ENCODE measurements at regions not wholly inside any gene's neighbourhood (a gene's known extent, or its start where the extent isn't known, plus 50 kb on each side); places are given as distances from the start of the nearest gene placed in this dataset.
"Not testable (repeated sequence)": the region's sequence is repeated elsewhere in the genome, so short reads cannot be mapped to it uniquely, and the experiment has no call there.

GRCh38 chr19:29060813-29061364 lies 152.1 kb downstream of the UQCRFS1 start:
- DNase-seq (ENCODE audit: low read depth in 3 of 3, low spot score in 1 of 3) = no peak

GRCh38 chr19:29056535-29056934 lies 156.4 kb downstream of the UQCRFS1 start:
- DNase-seq (ENCODE audit: low read depth in 3 of 3, low spot score in 1 of 3) = no peak

- DNase-seq (ENCODE audit: low read depth in 3 of 3, low spot score in 1 of 3) = no peak
Observed at GRCh38 chr19:29054886-29055675, 157.9 kb downstream of the UQCRFS1 start.

- DNase-seq (ENCODE audit: low read depth in 3 of 3, low spot score in 1 of 3) = no peak
Observed at GRCh38 chr19:29048873-29049272, 164.1 kb downstream of the UQCRFS1 start.

- DNase-seq (ENCODE audit: low read depth in 3 of 3, low spot score in 1 of 3) = no peak
Observed at GRCh38 chr19:29045679-29046254, 167.2 kb downstream of the UQCRFS1 start.

GRCh38 chr19:29044037-29044436 lies 168.9 kb downstream of the UQCRFS1 start:
- no peak for DNase-seq (ENCODE audit: low read depth in 3 of 3, low spot score in 1 of 3)

- no peak for DNase-seq (ENCODE audit: low read depth in 3 of 3, low spot score in 1 of 3)
Observed at GRCh38 chr19:29042450-29042849, 170.5 kb downstream of the UQCRFS1 start.

- no peak for DNase-seq (ENCODE audit: low read depth in 3 of 3, low spot score in 1 of 3)
Observed at GRCh38 chr19:29040951-29041350, 172.0 kb downstream of the UQCRFS1 start.

- DNase-seq (ENCODE audit: low read depth in 3 of 3, low spot score in 1 of 3) = no peak
Observed at GRCh38 chr19:29040292-29040691, 172.7 kb downstream of the UQCRFS1 start.

GRCh38 chr19:29039036-29039435 lies 173.9 kb downstream of the UQCRFS1 start:
- not testable (repeated sequence) for DNase-seq (ENCODE audit: low read depth in 3 of 3, low spot score in 1 of 3)

GRCh38 chr19:29031216-29031615 lies 181.7 kb downstream of the UQCRFS1 start:
- DNase-seq (ENCODE audit: low read depth in 3 of 3, low spot score in 1 of 3) = no peak

- DNase-seq (ENCODE audit: low read depth in 3 of 3, low spot score in 1 of 3) = no peak
Observed at GRCh38 chr19:29029268-29029958, 183.5 kb downstream of the UQCRFS1 start.

GRCh38 chr19:29022599-29022998 lies 190.4 kb downstream of the UQCRFS1 start:
- no peak for DNase-seq (ENCODE audit: low read depth in 3 of 3, low spot score in 1 of 3)

GRCh38 chr19:29022165-29022564 lies 190.8 kb downstream of the UQCRFS1 start:
- DNase-seq (ENCODE audit: low read depth in 3 of 3, low spot score in 1 of 3) = no peak

GRCh38 chr19:29021232-29021916 lies 191.6 kb downstream of the UQCRFS1 start:
- no peak for DNase-seq (ENCODE audit: low read depth in 3 of 3, low spot score in 1 of 3)

- no peak for DNase-seq (ENCODE audit: low read depth in 3 of 3, low spot score in 1 of 3)
Observed at GRCh38 chr19:29019403-29019802, 193.5 kb downstream of the UQCRFS1 start.

GRCh38 chr19:29018542-29018941 lies 194.4 kb downstream of the UQCRFS1 start:
- DNase-seq (ENCODE audit: low read depth in 3 of 3, low spot score in 1 of 3) = no peak

- no peak for DNase-seq (ENCODE audit: low read depth in 3 of 3, low spot score in 1 of 3)
Observed at GRCh38 chr19:29017788-29018187, 195.2 kb downstream of the UQCRFS1 start.

- no peak for DNase-seq (ENCODE audit: low read depth in 3 of 3, low spot score in 1 of 3)
Observed at GRCh38 chr19:29016926-29017760, 195.8 kb downstream of the UQCRFS1 start.

GRCh38 chr19:29016353-29016752 lies 196.6 kb downstream of the UQCRFS1 start:
- no peak for DNase-seq (ENCODE audit: low read depth in 3 of 3, low spot score in 1 of 3)

Data from stimulated activated CD4-positive, alpha-beta T cell treated with anti-CD3 and anti-CD28 coated beads, TNF-alpha, amount 100 ng/mL, for 1 hour (primary cell).